Lower lobe of right lung (tissue), 2 donors: ENCODE measurements at regions not wholly inside any gene's neighbourhood (a gene's known extent, or its start where the extent isn't known, plus 50 kb on each side); places are given as distances from the start of the nearest gene placed in this dataset.

ENCODE experiments used
- ATAC-seq, 2 donors: fragments of 200-7000 bp; cut with Tn5 transposase; one replicate each; pipeline ENCODE4 v1.9.1; 2020 to 2022; ENCODE audit warnings: mild to moderate bottlenecking in 2 of 2, moderate library complexity in 2 of 2
- DNase-seq: peaks from one replicate; pipeline ENCODE4 v3.0.0-alpha.2; 2020
- H3K27ac ChIP-seq: fragments of 200-600 bp; one replicate; pipeline ENCODE4 v1.8.0; 2022
- H3K27me3 ChIP-seq: fragments of 200-600 bp; one replicate; pipeline ENCODE4 v1.8.0; 2022; ENCODE audit warnings: low read depth
- H3K36me3 ChIP-seq: fragments of 200-600 bp; one replicate; pipeline ENCODE4 v1.8.0; 2022; ENCODE audit warnings: mild to moderate bottlenecking
- H3K4me1 ChIP-seq: fragments of 200-600 bp; one replicate; pipeline ENCODE4 v1.8.0; 2022
- H3K4me3 ChIP-seq: fragments of 200-600 bp; one replicate; pipeline ENCODE4 v1.8.0; 2022; ENCODE audit warnings: mild to moderate bottlenecking
- H3K9me3 ChIP-seq: fragments of 200-600 bp; one replicate; pipeline ENCODE4 v1.8.0; 2022
- CTCF ChIP-seq: fragments of 200-600 bp; IDR thresholded peaks from one replicate; pipeline ENCODE4 v1.8.0; 2022; ENCODE audit warnings: antibody characterized with exemption, mild to moderate bottlenecking
- intact Hi-C: fragments of 100-400 bp; cut with DNase I; formaldehyde crosslinking; loops from one replicate; pipeline ENCODE4 v1.11.0; 2022
- donor health status: DM: no; HTN: yes; CAD: no; lungs with severe emphysema.

DNA sequence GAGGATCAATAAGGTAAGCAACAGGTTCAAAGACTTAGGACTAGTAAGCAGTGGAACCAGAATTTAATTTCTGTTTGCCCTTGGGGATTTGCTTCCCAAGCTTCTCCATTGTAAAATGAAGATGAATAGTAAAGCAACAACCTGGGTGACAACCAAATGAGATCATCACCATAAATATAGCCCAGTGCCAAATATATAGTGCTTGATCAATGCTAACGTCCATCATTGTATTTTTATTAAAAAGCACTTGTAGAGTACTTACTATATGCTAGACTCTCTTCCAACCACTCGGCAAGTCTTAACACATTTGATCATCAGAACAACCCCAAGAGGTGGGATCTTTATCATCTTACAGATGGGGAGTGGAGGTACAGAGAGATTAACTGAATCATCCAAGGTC lies 51.5 kb upstream of the NMNAT3 start:
- no peak for TF ChIP-seq CTCF
- Histone ChIP-seq H3K9me3 (no peaks in the 10 kb centered on the region), H3K36me3 (no peaks in the 10 kb centered on the region), H3K27ac (no peak overlapping the region), H3K27me3 (no peaks in the 10 kb centered on the region), H3K4me3 (no peak overlapping the region), H3K4me1 (no peaks in the 10 kb centered on the region)
- intact Hi-C loops = no loop called here
- ATAC-seq = no peak
- DNase-seq = no peak

DNA sequence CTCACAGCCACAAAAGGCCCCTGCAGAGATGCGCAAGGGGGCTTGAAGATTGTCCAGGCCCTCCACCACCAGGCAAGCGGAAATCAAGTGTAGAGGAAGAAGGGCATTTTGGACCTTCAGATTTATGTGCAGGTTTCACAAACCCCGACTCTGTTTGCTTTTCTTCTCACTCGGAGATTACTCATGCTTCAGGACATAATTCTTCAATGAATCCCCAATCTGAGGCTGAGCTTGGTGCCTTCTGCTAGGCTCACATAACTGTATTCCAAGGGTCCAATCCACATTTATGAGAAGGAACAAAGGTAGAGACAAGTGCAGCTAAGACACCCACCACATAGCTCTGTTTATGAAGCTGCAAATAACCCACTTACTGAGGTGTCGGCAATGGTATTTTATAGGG lies 50.6 kb upstream of the NMNAT3 start:
- no peak for TF ChIP-seq CTCF
- Histone ChIP-seq H3K36me3 (no peaks in the 10 kb centered on the region), H3K4me3 (no peak overlapping the region), H3K27me3 (no peaks in the 10 kb centered on the region), H3K4me1 (no peaks in the 10 kb centered on the region), H3K27ac (no peak overlapping the region), H3K9me3 (no peaks in the 10 kb centered on the region)
- DNase-seq = no peak
- intact Hi-C loops = no loop called here
- ATAC-seq = no peak
